ENCODE measurements at regions not wholly inside any gene's neighbourhood (a gene's known extent, or its start where the extent isn't known, plus 50 kb on each side); places are given as distances from the start of the nearest gene placed in this dataset.

DNA sequence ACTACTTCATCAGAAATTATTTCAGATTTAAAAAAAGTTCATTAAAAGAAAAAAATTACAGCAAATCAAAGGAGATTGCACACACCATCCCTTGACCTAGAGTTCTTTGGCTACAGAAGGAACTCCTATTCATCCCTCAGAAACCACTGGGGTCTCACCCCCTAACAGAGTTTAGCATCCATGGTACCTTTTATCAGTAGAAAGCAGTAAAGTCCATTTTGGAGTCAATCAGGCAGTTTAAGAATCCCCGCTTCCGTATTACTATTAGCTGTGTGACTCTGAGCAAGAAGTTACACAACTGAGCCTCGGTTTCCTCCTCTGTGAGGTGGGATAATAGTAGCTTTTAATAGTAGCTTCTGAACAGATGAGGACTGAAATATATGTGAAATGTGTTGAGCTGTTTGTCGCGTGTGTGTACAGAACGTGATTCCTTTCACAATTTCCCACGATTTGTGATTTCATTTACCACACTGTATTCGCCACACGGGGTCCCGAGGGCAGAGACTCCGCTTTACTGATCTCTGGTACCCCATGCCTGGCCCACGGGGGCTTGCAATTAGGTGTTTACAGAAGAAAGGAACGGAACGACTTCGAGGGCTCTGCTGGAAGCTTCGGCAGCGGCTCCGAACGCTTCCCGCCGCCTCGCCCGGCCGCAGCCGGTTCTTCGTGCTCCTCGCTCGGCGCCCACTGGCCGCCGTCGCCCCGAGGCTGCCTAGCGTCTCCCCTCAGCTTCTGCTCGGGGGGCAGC lies 72.5 kb upstream of the ZBED5 start:
- no peak for DNase-seq (ENCODE audit: low read depth, low spot score)
- H3K4me3 Mint-ChIP-seq, result peak overlapping the region; percentile 92
- no peaks in the 10 kb centered on the region for H3K9me3 Mint-ChIP-seq

DNA sequence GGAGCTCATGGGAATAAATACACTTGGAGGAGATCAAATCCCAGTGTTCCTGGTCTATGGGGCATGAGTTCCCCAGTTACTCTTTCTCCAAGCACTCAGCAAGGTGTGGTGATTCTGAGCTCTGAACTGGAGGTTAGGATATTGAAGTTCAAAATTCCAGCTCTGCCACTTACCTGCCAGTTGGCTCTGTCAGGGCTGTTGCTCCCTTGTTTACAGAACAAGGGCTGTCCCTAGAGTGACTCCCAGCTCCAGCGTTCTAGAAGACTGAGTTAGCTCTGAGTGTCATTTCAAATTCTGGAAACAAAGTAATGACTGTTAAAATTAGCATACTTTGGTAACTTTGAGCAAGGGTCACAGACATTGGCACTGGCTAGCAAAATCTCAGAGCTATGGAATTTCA lies 69.7 kb upstream of the ZBED5 start:
- DNase-seq (ENCODE audit: low read depth, low spot score), result no peak
- Mint-ChIP-seq H3K4me3 (no peak overlapping the region), H3K27ac (ENCODE audit: unreplicated experiment) (no peak overlapping the region), H3K36me3 (ENCODE audit: low read depth) (no peaks in the 10 kb centered on the region), H3K4me1 (peaks cover 11% of the 10 kb centered on the region), H3K9me3 (no peaks in the 10 kb centered on the region), H3K27me3 (ENCODE audit: low read depth) (peaks cover 2% of the 10 kb centered on the region)
- TF ChIP-seq, protein P1, sequence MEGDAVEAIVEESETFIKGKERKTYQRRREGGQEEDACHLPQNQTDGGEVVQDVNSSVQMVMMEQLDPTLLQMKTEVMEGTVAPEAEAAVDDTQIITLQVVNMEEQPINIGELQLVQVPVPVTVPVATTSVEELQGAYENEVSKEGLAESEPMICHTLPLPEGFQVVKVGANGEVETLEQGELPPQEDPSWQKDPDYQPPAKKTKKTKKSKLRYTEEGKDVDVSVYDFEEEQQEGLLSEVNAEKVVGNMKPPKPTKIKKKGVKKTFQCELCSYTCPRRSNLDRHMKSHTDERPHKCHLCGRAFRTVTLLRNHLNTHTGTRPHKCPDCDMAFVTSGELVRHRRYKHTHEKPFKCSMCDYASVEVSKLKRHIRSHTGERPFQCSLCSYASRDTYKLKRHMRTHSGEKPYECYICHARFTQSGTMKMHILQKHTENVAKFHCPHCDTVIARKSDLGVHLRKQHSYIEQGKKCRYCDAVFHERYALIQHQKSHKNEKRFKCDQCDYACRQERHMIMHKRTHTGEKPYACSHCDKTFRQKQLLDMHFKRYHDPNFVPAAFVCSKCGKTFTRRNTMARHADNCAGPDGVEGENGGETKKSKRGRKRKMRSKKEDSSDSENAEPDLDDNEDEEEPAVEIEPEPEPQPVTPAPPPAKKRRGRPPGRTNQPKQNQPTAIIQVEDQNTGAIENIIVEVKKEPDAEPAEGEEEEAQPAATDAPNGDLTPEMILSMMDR (conservative IDR thresholded peaks at IDR 0.05), result no peak

More for the DNA sequence above, 72.5 kb upstream of the ZBED5 start:
- no peak overlapping the region for H3K27ac Mint-ChIP-seq (ENCODE audit: unreplicated experiment)
- TF ChIP-seq, protein P1 (conservative IDR thresholded peaks at IDR 0.05), result peak; percentile 20
- H3K36me3 Mint-ChIP-seq (ENCODE audit: low read depth), result no peaks in the 10 kb centered on the region
- peaks cover 26% of the 10 kb centered on the region for H3K4me1 Mint-ChIP-seq
- H3K27me3 Mint-ChIP-seq (ENCODE audit: low read depth), result peaks cover 2% of the 10 kb centered on the region

DNA sequence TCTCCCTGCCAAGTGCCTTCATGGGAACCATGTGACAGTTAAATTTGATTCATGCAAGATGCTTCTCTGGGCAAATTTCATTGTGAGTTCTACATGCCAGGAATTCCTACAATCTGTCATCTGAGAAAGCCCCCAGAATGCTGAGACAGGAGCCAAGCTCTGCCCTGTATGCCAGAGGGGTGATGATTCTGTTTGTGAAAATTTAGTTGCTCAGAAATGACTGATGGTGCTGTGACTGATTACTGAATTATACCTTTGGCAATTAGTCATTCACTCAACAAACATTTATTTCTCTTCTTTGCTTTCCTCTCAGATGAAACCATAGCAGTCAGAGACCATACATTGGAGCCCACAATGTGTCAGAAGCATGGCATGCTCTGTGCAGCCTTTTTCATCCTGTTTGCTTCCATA lies 69.0 kb upstream of the ZBED5 start:
- Mint-ChIP-seq H3K27me3 (ENCODE audit: low read depth) (peaks cover 2% of the 10 kb centered on the region), H3K4me3 (no peak overlapping the region), H3K36me3 (ENCODE audit: low read depth) (no peaks in the 10 kb centered on the region), H3K9me3 (no peaks in the 10 kb centered on the region), H3K4me1 (peaks cover 10% of the 10 kb centered on the region), H3K27ac (ENCODE audit: unreplicated experiment) (no peak overlapping the region)
- no peak for DNase-seq (ENCODE audit: low read depth, low spot score)
- TF ChIP-seq, protein P1 (conservative IDR thresholded peaks at IDR 0.05), result no peak

DNA sequence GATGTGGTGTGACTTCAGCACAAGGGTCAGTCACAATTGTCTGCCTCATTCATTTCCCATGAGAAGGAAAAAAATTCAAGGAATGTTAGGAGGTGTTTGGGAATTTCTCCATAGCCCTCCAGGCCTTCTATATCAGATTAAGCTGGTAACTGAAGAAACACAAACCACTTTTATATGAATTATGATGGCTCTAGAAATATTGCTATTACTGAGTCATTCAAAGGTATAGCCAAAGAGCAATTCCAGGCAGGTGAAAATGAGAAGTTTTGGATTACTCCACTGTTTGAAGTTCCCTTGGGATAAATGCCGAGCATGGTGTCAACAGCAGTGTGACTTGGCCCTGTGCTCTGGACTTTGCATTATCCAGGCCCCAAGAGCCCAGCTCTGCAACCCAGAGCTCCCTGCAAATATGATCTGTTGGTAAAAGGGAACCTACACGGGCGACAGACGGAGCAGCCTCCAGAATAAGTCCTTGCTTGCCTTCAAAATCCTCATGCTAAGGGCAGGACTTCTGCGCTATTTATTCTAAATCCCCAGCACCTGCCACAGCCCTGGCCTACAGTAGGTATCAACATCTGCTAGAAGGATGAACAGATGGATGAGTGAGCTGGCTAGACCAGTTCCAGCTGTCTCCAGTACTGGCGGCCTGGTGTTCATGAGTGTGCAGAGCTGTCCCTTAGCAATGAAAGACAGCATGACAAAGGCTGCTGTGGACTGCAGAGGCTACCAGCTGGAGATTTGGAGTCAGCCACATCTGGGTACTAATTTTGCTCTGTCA lies 67.5 kb upstream of the ZBED5 start:
- DNase-seq (ENCODE audit: low read depth, low spot score), result no peak
- no peak overlapping the region for H3K4me3 Mint-ChIP-seq
- no peaks in the 10 kb centered on the region for H3K36me3 Mint-ChIP-seq (ENCODE audit: low read depth)
- no peak overlapping the region for H3K27ac Mint-ChIP-seq (ENCODE audit: unreplicated experiment)
- H3K4me1 Mint-ChIP-seq, result peaks cover 2% of the 10 kb centered on the region
- TF ChIP-seq, protein P1 (conservative IDR thresholded peaks at IDR 0.05), result no peak
- H3K27me3 Mint-ChIP-seq (ENCODE audit: low read depth), result no peaks in the 10 kb centered on the region
- no peaks in the 10 kb centered on the region for H3K9me3 Mint-ChIP-seq

DNA sequence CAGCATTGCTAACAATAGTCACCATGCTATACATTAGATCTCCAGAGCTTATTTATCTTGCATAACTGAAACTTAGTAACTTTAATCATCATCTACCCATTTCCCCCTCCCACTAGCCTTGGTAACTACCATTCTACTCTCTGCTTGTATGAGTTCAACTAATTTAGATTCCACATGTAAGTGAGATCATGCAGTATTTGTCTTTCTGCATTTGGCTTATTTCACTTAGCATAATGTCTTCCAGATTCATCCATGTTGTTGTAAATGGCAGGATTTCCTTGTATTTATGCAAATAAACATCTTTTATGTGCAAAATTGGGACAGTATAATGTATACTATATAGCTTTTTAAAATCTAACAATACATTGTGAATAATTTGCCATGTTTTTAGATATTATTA lies 66.0 kb upstream of the ZBED5 start:
- Mint-ChIP-seq H3K4me3 (no peak overlapping the region), H3K27ac (ENCODE audit: unreplicated experiment) (no peak overlapping the region), H3K4me1 (no peaks in the 10 kb centered on the region), H3K36me3 (ENCODE audit: low read depth) (no peaks in the 10 kb centered on the region), H3K9me3 (no peaks in the 10 kb centered on the region), H3K27me3 (ENCODE audit: low read depth) (no peaks in the 10 kb centered on the region)
- DNase-seq (ENCODE audit: low read depth, low spot score), result no peak
- TF ChIP-seq, protein P1 (conservative IDR thresholded peaks at IDR 0.05), result no peak
